ENCODE measurements at regions not wholly inside any gene's neighbourhood (a gene's known extent, or its start where the extent isn't known, plus 50 kb on each side); places are given as distances from the start of the nearest gene placed in this dataset.

DNA sequence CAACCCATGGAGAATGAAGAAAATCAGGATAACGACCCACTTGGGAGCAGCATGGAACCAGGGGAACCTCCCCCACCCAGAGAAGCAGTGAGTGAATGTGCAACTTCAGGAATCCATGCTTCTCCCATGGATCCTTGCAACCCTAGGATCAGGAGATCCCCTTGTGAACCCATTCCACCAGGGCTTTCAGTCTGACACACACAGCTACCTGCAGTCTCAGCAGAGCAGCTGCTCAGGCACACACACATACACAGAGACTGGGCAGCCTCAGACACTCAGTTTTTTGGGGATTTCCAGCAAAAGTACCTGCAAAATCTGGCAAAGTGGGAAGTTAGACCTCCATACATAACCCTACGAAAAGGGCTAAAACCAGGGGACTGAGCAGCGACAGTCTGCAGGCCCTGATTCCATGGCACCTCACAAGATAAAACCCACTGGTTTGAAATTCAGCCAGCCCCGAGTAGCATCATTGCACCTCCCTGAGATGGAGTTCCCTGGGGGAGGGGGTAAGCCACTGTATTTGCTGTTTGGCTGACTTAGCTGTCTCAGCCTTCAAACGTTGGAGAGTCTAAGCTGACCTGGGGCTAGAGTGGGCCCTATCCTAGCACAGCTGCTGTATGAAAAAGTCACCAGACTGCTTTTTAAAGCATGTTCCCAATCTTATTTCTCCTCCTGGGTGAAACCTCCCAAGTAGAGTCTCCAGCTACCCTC is 737.5 kb upstream of the NDST4 start:
- H3K36me3 ChIP-seq (ENCODE audit: insufficient read depth, low read length): no peaks in the 10 kb centered on the region
- CTCF ChIA-PET (ENCODE audit: partially characterized antibody): no interaction called here
- POLR2A ChIA-PET (ENCODE audit: partially characterized antibody): no interaction called here
- peaks cover 0 to 2% (median 0%) of the 10 kb centered on the region in 8 donors for H3K9me3 Mint-ChIP-seq
- H3K27ac Mint-ChIP-seq: no peak overlapping the region
- H3K4me1 Mint-ChIP-seq: no peaks in the 10 kb centered on the region
- H3K4me1 ChIP-seq (ENCODE audit: insufficient read depth, low read length): no peaks in the 10 kb centered on the region
- no peak overlapping the region for H3K4me3 ChIP-seq (ENCODE audit: low read length in 2 of 2)
- no peaks in the 10 kb centered on the region for H3K36me3 Mint-ChIP-seq
- H3K27me3 Mint-ChIP-seq: no peaks in the 10 kb centered on the region
- intact Hi-C loops (cut with micrococcal nuclease): no loop called here
- no peaks in the 10 kb centered on the region for H3K27me3 ChIP-seq (ENCODE audit: insufficient read depth, low read length)
- no peak overlapping the region for H3K4me3 Mint-ChIP-seq
- no peaks in the 10 kb centered on the region for H3K9me3 ChIP-seq (ENCODE audit: control insufficient read depth in 1 of 2, low read length in 2 of 2)
- no peak for DNase-seq
- H3K27ac ChIP-seq (ENCODE audit: low read depth, low read length): no peak overlapping the region

DNA sequence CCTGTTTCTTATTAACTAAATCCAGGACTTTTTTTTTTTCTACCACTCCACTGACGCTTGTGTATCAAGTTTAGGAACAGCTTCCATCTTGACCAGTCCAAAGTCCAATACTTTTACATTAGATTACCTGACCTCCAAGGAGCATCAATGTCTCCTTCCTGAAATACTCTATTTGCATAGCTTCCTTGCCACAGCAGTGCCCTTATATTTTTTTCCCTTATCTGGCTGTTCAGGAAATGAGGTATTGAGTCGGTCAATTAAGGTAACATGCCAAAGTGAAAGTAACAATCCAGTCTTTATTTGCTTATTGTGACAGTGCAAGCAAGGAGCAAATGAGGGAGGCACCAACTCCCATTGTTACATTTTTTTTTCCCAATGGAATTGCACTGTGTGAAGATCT is 730.8 kb upstream of the NDST4 start:
- no peaks in the 10 kb centered on the region for H3K27me3 ChIP-seq (ENCODE audit: insufficient read depth, low read length)
- Mint-ChIP-seq H3K4me3 (no peak overlapping the region), H3K9me3 (peaks cover 0 to 4% (median under 1%) of the 10 kb centered on the region in 8 donors), H3K4me1 (peaks cover 0 to 1% (median 0%) of the 10 kb centered on the region in 4 donors), H3K27ac (no peak overlapping the region), H3K36me3 (no peaks in the 10 kb centered on the region), H3K27me3 (no peaks in the 10 kb centered on the region)
- no peaks in the 10 kb centered on the region for H3K4me1 ChIP-seq (ENCODE audit: insufficient read depth, low read length)
- no peak for DNase-seq
- intact Hi-C loops (cut with micrococcal nuclease): no loop called here
- H3K27ac ChIP-seq (ENCODE audit: low read depth, low read length): no peak overlapping the region
- H3K4me3 ChIP-seq (ENCODE audit: low read length in 2 of 2): no peak overlapping the region
- H3K9me3 ChIP-seq (ENCODE audit: control insufficient read depth in 1 of 2, low read length in 2 of 2): no peaks in the 10 kb centered on the region
- H3K36me3 ChIP-seq (ENCODE audit: insufficient read depth, low read length): no peaks in the 10 kb centered on the region
- ChIA-PET POLR2A (ENCODE audit: partially characterized antibody) (no interaction called here), CTCF (ENCODE audit: partially characterized antibody) (no interaction called here)

DNA sequence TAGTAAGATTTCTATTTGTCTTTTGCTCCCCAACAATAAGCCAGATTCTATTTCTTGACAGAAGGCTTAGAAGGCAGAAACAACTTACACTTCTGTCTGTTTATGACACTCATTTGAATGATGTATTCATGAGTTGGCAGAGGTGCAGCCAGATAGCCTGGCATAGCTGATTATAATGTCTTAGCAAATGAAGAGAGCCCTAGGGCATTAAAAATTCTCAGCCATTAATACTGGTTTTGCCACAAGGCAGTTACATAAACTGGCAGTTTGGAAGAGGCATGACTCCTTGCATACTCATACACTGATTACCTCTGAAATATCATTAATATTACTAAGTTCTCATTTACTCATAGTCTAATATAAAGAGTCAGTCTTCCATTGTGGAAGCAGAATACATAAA is 728.5 kb upstream of the NDST4 start:
- H3K9me3 Mint-ChIP-seq: peaks cover 2 to 19% (median 5%) of the 10 kb centered on the region in 8 donors
- intact Hi-C loops (cut with micrococcal nuclease): no loop called here
- H3K4me1 Mint-ChIP-seq: peaks cover 0 to 1% (median 0%) of the 10 kb centered on the region in 4 donors
- ChIA-PET POLR2A (ENCODE audit: partially characterized antibody) (no interaction called here), CTCF (ENCODE audit: partially characterized antibody) (no interaction called here)
- H3K36me3 Mint-ChIP-seq: no peaks in the 10 kb centered on the region
- H3K27me3 Mint-ChIP-seq: no peaks in the 10 kb centered on the region
- Histone ChIP-seq H3K4me3 (ENCODE audit: low read length in 2 of 2) (no peak overlapping the region), H3K36me3 (ENCODE audit: insufficient read depth, low read length) (no peaks in the 10 kb centered on the region), H3K9me3 (ENCODE audit: control insufficient read depth in 1 of 2, low read length in 2 of 2) (no peaks in the 10 kb centered on the region), H3K4me1 (ENCODE audit: insufficient read depth, low read length) (no peaks in the 10 kb centered on the region), H3K27me3 (ENCODE audit: insufficient read depth, low read length) (no peaks in the 10 kb centered on the region), H3K27ac (ENCODE audit: low read depth, low read length) (no peak overlapping the region)
- no peak overlapping the region for H3K4me3 Mint-ChIP-seq
- no peak overlapping the region for H3K27ac Mint-ChIP-seq
- DNase-seq: no peak

DNA sequence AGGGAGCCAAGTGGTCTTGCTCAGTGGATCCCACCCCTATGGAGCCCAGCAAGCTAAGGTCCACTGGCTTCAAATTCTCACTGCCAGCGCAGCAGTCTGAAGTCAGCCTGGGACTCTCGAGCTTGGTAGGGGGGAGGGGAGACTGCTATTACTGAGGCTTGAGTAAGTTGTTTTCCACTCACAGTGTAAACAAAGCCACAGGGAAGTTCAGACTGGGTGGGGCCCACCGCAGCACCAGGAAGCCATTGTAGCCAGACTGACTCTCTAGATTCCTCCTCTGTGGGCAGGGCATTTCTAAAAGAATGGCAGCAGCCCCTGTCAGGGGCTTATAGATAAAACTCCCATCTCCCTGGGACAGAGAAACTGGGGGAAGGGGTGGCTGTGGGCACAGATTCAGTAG is 721.0 kb upstream of the NDST4 start:
- ChIA-PET POLR2A (ENCODE audit: partially characterized antibody) (no interaction called here), CTCF (ENCODE audit: partially characterized antibody) (no interaction called here)
- Histone ChIP-seq H3K4me1 (ENCODE audit: insufficient read depth, low read length) (no peaks in the 10 kb centered on the region), H3K9me3 (ENCODE audit: control insufficient read depth in 1 of 2, low read length in 2 of 2) (no peaks in the 10 kb centered on the region), H3K27ac (ENCODE audit: low read depth, low read length) (no peak overlapping the region), H3K4me3 (ENCODE audit: low read length in 2 of 2) (no peak overlapping the region), H3K27me3 (ENCODE audit: insufficient read depth, low read length) (no peaks in the 10 kb centered on the region), H3K36me3 (ENCODE audit: insufficient read depth, low read length) (no peaks in the 10 kb centered on the region)
- Mint-ChIP-seq H3K36me3 (no peaks in the 10 kb centered on the region), H3K27me3 (peaks cover 0 to 2% of the 10 kb centered on the region in 2 donors), H3K27ac (no peak overlapping the region), H3K4me1 (no peaks in the 10 kb centered on the region), H3K9me3 (peaks cover 3 to 29% (median 13%) of the 10 kb centered on the region in 8 donors), H3K4me3 (no peak overlapping the region)
- intact Hi-C loops (cut with micrococcal nuclease): no loop called here
- no peak for DNase-seq

DNA sequence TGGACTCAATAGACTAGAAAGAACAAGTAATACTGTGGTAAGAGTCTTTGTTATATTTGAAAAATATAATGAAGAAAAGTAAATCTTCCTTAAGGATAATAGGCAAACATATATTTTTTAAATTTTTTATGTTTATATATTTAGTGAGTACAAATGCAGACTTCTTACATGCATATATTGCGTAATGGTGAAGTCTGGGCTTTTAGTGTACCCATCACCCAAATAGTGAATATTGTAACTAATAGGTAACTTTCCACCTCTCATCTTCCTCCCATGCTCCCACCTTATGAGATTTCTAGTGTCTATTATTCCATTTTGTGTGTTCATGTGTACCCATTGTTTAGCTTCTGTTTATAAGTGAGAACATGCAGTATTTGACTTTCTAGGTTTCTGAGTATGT is 711.2 kb upstream of the NDST4 start:
- H3K36me3 Mint-ChIP-seq: no peaks in the 10 kb centered on the region
- H3K4me1 Mint-ChIP-seq: no peaks in the 10 kb centered on the region
- ChIA-PET CTCF (ENCODE audit: partially characterized antibody) (no interaction called here), POLR2A (ENCODE audit: partially characterized antibody) (no interaction called here)
- peaks cover 0 to 8% (median 0%) of the 10 kb centered on the region in 8 donors for H3K9me3 Mint-ChIP-seq
- no peaks in the 10 kb centered on the region for H3K9me3 ChIP-seq (ENCODE audit: control insufficient read depth in 1 of 2, low read length in 2 of 2)
- no peaks in the 10 kb centered on the region for H3K4me1 ChIP-seq (ENCODE audit: insufficient read depth, low read length)
- intact Hi-C loops (cut with micrococcal nuclease): no loop called here
- H3K27ac ChIP-seq (ENCODE audit: low read depth, low read length): no peak overlapping the region
- no peak for DNase-seq
- no peaks in the 10 kb centered on the region for H3K36me3 ChIP-seq (ENCODE audit: insufficient read depth, low read length)
- peak overlapping the region in 1 of 8 donors; percentile 16 for H3K4me3 Mint-ChIP-seq
- no peak overlapping the region for H3K4me3 ChIP-seq (ENCODE audit: low read length in 2 of 2)
- H3K27me3 Mint-ChIP-seq: no peaks in the 10 kb centered on the region
- H3K27me3 ChIP-seq (ENCODE audit: insufficient read depth, low read length): no peaks in the 10 kb centered on the region
- no peak overlapping the region for H3K27ac Mint-ChIP-seq

DNA sequence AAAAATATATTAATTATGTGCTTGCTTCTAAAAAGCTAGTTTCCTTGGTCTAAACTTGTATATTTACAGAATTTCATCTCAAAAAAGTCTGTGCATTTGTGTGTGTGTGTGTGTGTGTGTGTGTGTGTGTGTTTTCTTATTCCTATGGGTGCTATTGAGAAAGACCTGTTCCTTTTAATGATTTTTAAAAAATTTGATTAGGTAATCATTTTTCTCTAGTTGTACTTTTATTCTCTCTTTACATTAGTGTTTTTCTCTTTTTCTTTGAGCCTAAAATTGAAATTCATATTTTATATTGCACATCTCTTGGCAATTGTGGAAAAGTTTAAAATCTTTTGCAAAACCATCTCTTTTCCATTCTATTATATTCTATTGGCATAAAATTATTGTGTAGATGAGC is 690.4 kb upstream of the NDST4 start:
- no peaks in the 10 kb centered on the region for H3K36me3 ChIP-seq (ENCODE audit: insufficient read depth, low read length)
- no peaks in the 10 kb centered on the region for H3K36me3 Mint-ChIP-seq
- intact Hi-C loops (cut with micrococcal nuclease): no loop called here
- POLR2A ChIA-PET (ENCODE audit: partially characterized antibody): no interaction called here
- H3K4me1 Mint-ChIP-seq: no peaks in the 10 kb centered on the region
- no peaks in the 10 kb centered on the region for H3K27me3 Mint-ChIP-seq
- H3K9me3 ChIP-seq (ENCODE audit: control insufficient read depth in 1 of 2, low read length in 2 of 2): no peaks in the 10 kb centered on the region
- no peaks in the 10 kb centered on the region for H3K27me3 ChIP-seq (ENCODE audit: insufficient read depth, low read length)
- H3K4me1 ChIP-seq (ENCODE audit: insufficient read depth, low read length): no peaks in the 10 kb centered on the region
- H3K4me3 ChIP-seq (ENCODE audit: low read length in 2 of 2): no peak overlapping the region
- peaks cover 0 to 9% (median 3%) of the 10 kb centered on the region in 8 donors for H3K9me3 Mint-ChIP-seq
- no peak overlapping the region for H3K27ac ChIP-seq (ENCODE audit: low read depth, low read length)
- no peak for DNase-seq
- CTCF ChIA-PET (ENCODE audit: partially characterized antibody): no interaction called here
- no peak overlapping the region for H3K27ac Mint-ChIP-seq
- H3K4me3 Mint-ChIP-seq: no peak overlapping the region

DNA sequence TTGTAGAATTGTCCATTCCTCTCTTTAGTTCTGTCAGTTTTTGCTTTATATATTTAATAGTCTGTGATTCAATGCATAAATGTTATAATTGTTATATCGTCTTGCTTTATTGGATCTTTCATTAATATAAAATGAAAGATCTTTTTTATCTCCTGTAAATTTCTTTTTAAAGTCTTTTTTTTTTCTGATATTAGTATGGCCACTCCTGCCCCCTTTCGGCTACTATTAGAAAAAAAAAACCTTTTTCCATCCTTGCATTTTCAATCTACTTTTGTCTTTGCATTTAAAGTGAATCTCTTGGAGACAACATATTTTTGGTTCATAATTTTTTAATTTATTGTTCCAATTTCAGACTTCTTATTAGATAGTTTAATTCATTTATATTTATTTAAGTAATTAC is 677.4 kb upstream of the NDST4 start:
- POLR2A ChIA-PET (ENCODE audit: partially characterized antibody): no interaction called here
- Histone ChIP-seq H3K4me1 (ENCODE audit: insufficient read depth, low read length) (no peaks in the 10 kb centered on the region), H3K36me3 (ENCODE audit: insufficient read depth, low read length) (no peaks in the 10 kb centered on the region), H3K4me3 (ENCODE audit: low read length in 2 of 2) (no peak overlapping the region), H3K27me3 (ENCODE audit: insufficient read depth, low read length) (no peaks in the 10 kb centered on the region), H3K9me3 (ENCODE audit: control insufficient read depth in 1 of 2, low read length in 2 of 2) (no peaks in the 10 kb centered on the region), H3K27ac (ENCODE audit: low read depth, low read length) (no peak overlapping the region)
- Mint-ChIP-seq H3K9me3 (peaks cover 0 to 11% (median 2%) of the 10 kb centered on the region in 8 donors), H3K27ac (no peak overlapping the region), H3K27me3 (no peaks in the 10 kb centered on the region), H3K4me1 (no peaks in the 10 kb centered on the region), H3K4me3 (no peak overlapping the region), H3K36me3 (no peaks in the 10 kb centered on the region)
- intact Hi-C loops (cut with micrococcal nuclease): no loop called here
- CTCF ChIA-PET (ENCODE audit: partially characterized antibody): no interaction called here
- DNase-seq: no peak
